CD4-positive, alpha-beta T cell treated with Interleukin-12 subunit alpha and Interleukin-12 subunit beta, for 1 hour (primary cell): ENCODE measurements at regions not wholly inside any gene's neighbourhood (a gene's known extent, or its start where the extent isn't known, plus 50 kb on each side); places are given as distances from the start of the nearest gene placed in this dataset.
"Not testable (repeated sequence)": the region's sequence is repeated elsewhere in the genome, so short reads cannot be mapped to it uniquely, and the experiment has no call there.

ENCODE experiments used
- DNase-seq: peaks from one replicate; pipeline ENCODE4 v3.0.0-alpha.2; 2020

DNA sequence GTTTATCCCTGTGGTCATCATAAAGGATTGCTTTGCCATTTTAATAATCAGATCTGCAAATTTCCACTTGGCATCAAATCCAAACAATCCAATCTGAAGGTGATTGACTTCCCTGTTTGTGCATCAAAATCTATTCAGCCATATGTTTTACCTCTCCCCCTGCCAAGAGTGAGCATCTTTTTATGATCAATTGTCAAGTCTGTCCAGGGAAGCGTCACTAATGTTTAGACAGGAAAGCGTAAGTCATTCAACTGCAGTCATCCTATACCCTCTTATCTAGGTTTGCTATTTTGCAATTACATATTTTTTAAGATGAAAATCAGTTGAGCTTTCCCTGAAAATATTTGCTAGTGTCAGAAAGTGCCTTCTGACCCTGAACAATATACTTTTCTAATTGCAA, 1224.1 kb upstream of the SEL1L start:
- DNase-seq, result no peak

DNA sequence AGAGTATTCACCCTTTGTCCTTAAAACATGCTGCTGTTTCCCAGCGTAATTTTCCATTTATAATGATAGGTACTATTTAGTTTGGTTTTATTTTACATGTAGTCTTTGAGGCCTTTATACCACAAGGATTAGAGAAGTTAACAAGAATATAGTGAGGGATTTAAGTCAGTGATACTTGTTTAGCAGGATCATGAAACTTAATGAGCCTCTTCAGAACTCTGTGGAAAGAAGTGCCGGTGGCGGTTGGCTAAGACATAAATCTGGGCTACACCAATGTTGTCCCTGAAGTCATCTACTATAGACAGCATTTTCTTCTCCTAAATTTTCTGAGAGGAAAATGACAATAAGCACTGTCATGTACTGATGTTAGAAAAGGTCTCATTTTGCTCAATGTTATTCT, 1226.0 kb upstream of the SEL1L start:
- DNase-seq, result no peak

DNA sequence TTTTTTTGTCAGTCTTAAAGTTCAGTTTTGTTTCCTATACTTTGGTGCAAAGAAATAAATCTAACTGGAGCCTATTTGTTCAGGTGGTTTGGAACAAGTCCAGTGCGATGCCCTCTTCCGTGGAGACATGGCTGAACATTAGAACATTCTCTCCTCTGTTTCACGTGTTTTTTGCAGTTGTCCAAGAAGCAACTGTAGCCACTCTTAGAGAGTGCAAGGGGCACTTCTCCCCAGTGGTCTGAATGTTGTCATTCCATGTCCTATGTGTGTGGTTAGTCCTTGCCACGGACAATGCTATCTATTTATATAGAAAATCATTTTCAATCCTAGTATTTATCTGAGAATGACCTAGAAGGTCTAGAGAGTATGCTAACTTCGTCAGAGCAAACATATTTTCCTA, 1232.5 kb upstream of the SEL1L start:
- no peak for DNase-seq

DNA sequence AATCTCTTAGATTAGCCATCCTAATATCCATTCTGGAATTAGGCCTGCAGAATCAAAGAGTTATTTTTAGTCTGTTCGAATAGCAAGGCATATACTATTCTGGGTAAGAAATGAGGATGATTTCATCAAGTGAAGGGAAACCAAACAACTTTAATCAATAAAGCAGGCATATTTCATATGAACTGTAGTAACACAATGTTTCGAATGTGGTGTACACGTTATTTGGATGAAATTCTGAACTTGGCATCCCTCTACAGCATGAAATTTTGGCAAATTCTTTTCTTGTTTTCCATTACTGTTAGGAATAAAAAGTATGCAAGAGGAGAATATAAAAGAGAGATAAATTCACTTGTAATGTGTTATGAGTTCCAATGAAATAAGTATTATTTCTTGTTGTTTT, 1233.3 kb upstream of the SEL1L start:
- no peak for DNase-seq

DNA sequence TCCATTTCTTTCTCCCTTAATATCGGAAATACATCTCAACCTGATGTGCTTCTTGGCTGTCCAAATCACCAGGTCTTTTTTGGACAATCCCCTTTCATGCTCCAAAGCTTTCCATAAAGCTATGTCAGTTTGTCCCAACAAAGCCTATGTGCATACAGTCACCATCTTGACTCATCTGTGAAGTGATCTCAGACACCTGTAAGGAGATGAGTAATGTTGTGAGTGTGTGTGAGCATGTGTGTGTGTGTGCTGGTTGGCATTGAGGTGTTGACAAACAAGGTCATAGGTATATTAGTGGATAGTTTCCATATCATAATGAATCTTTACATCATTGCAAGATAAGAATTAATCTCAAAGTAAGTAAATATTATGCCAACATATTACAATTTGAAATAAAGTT, 1243.3 kb upstream of the SEL1L start:
- DNase-seq, result no peak

DNA sequence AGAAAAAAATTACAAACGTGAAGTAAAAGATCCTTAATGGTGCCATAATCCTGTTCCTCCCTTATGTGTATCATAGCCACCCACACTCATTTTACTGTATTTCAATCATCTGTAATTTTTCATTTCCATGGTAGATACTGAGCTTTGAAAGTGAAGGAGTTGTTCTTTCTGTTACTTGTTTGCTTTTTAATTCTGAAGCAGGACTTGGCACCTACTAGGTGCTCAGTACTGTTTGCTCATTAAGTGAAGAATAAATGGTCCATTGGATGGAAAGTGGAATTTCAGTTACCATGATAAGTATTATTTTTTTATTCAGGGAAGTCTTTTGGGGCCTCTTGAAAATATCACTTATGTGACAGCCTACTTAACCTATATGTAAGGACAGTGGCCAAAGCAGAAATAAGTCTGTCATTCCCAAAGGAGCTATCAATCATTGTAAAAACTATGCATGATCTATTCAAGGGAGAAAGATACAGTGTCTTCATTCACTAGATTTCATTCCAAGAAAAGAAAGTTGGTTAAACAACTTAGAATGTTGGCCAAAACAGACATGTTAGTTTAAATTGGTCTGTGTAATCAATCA, 1244.4 kb upstream of the SEL1L start:
- DNase-seq, result no peak

DNA sequence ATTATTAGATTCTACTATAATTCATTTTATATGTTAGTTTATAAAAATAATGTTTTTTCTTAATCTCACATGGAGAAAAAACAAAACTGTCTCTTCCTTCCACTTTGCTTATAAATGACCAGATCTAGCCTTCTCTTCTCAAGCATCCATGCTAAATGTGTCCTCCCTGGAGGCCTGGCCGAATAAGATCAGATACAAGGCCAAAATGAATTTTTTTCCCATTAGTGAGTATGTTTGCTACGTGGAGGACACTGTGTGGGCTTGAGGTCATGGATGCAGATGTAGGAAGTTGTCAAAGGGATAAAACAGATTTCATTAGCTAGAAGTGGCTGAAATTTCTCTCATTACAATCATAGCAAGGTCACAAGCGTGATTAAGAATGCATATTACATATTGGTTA, 1244.9 kb upstream of the SEL1L start:
- no peak for DNase-seq

DNA sequence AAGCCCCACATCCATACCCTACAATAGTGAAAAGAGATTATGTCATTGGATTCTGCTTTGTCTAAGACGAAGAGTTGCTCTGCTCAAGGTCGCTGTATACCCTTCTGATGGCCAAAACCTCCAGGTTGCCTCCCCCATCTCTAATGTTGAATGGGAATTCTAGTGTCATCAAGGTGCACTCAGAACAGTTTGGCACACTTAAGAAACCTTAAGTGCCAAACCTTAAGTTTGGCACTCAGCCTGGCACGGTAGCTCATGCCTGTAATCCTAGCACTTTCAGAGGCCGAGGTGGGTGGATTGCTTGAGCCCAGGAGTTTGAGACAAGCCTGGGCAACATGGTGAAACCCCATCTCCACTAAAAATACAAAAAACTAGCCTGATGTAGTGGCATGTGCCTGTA, 1245.6 kb upstream of the SEL1L start:
- no peak for DNase-seq

DNA sequence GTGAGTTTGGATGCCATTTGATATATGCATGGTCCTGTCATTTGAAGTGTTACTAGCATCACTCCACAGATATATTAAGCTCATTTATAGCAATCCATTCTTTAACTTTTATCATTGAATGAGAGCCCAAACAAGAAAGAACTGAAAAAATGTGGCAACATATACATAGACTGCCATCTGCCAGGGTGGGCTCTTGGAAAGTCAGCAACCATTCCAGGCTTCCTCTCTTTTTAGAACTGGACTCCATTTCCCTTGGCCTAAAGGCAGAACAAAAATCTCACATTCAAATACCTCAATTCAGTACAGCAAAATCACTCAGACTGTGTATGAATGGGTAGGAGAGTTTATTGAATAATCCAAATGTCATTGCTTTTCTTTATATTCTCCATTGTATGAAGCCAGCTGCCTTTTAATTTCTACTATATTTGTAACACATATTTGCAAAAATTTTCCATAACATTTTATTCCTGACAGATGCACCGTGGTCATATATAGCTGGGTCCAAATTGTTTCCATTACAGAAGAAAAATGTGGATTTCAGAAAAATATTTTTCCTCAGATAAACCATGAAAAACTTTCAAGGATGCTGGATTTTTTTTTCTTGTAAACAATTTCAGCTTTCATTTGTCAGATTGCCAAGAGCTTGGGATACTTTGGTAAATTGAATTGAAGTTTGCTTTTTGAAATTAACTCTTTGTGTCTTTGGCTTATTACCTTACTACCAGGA, 1252.3 kb upstream of the SEL1L start:
- DNase-seq, result no peak

DNA sequence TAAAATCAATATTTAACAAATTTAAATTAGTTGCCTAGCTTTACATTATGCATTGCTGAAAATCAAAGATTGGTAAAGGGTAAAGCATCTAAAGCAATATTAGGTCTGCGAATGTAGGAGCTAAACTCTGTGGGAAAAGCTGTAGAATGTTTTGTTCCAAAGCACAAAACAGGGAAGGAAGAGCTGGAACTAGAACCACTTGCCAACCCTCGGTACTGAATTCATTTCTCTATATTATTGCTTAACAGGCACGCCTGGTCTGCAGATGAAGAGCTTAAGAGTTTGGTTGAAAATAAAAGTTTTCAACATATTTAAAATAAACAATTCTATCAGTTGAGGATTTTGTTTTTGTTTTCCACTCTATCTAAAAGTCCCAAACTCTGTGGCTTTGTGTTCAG, 1252.8 kb upstream of the SEL1L start:
- no peak for DNase-seq

DNA sequence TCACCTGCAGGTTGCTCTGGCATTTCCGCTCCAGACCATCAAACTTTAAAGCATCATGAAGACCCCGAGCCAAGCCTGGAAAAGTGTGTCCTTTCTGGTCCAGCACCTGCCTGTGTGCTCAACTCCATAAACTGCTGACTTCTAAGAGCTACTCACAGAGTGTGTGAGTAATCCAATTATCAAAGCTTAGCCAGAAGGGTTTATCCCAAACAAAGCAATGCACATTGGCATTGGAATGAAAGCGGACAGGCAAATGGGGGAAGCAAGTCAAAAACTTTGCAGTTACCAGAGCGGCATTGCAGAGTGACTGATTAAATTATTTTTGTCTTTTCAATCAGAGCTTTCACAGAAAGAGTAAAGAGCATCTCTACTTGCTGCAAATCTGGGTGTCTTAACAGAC, 1262.4 kb upstream of the SEL1L start:
- no peak for DNase-seq

DNA sequence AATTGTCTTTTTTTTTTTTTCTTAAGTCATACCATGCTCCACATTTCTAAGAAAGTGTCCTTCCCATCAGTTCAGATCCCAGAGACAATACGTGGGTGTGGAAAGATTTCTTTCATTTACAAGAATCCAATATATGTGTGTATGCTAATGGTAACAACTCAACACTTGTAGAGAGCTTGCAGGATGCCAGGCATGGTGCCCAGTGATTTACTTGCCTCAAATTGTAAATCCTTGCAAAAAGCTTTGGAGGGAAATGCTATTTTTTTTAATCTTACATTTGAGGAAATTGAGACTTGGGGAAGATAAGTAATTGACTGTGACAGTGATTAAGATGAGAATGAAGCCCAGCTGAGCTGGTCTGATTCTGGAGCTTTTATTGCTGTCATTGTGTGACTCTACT, 1264.6 kb upstream of the SEL1L start:
- DNase-seq, result no peak

DNA sequence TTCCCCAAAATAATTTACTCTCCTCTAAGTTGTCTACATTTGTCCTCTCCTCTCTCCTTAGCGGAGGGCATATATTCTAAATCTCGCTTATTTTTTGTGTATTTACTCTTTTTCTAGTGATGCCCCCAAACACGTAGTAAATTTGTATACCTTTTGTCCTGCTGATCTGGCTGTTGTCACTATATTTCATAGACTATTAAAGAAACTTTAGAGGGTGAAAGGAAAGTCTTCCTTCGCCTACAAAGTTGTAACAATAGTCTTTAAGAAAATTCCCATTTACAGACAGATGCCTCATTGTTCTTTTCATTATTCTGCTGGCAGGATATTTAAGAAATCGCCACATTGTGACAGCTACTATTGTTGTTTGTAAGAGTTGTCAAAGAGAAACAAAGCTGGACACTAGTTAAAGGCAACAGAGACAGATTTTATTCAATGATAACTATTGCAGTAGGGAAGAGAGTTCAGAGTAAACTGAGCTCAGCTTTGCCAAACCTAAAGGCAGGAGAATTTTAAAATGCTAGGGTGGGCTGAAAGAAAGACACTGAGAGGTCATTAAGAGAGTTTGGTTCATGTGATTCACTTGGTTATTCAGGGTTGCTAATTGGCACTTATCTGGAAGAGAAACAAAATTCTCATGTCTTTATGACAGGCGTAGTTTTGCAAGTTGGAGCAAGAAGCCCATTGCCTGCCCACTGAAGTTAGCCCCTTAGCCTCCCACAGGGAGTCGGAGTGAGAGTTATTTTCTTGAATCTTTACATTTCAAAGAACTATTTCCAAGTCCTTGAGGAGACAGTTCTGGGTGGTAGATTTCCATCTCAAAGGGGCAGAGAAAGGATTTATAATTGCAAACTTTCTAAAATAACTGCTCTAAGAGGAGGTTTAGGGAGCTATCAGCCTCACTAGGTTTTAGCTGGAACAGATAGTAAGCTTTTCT, 1272.5 kb upstream of the SEL1L start:
- DNase-seq, result no peak

DNA sequence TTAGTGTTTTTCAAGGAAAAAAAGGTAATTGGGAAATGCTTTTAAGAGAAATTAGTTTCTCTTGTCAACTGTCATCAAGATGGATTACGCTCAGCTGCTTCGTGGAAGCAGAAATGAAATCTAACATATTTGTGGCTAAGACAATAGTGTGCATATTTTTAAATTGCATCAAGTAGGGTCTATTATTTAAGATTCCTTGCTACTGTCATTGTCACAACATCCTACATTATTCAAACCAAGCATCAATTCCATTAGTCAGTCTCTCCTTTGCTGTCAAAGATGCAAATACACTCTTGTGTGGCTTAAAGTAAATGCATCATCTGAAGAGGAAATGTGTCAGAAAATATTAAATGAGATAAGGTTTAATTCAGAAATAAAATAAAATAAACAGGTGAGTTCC, 1277.6 kb upstream of the SEL1L start:
- DNase-seq, result no peak

DNA sequence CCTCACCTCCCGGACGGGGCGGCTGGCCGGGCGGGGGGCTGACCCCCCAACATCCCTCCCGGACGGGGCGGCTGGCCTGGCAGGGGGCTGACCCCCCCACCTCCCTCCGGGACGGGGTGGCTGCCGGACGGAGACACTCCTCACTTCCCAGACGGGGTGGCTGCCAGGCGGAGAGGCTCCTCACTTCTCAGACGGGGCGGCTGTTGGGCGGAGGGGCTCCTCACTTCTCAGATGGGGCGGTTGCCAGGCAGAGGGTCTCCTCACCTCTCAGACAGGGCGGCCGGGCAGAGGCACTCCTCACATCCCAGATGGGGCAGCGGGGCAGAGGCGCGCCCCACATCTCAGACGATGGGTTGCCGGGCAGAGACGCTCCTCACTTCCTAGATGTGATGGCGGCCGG, 1280.7 kb upstream of the SEL1L start:
- DNase-seq, result not testable (repeated sequence)

DNA sequence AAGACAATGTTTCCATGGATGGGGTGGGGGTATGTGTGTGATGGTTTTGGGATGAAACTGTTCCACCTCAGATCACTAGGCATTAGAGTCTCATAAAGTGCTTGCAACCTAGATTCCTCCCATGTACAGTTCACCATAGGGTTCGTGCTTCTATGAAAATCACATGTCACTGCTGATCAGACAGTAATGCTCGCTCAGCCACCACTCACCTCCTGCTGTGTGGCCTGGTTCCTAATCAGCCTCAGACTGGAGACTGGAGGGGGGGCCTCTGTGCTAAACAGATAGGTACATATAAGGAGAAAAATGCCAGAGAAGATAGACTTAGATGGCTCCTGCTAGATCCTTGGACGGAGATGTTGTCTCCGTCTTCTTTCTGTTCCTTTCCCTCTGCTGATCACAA, 1296.9 kb upstream of the SEL1L start:
- DNase-seq, result no peak

DNA sequence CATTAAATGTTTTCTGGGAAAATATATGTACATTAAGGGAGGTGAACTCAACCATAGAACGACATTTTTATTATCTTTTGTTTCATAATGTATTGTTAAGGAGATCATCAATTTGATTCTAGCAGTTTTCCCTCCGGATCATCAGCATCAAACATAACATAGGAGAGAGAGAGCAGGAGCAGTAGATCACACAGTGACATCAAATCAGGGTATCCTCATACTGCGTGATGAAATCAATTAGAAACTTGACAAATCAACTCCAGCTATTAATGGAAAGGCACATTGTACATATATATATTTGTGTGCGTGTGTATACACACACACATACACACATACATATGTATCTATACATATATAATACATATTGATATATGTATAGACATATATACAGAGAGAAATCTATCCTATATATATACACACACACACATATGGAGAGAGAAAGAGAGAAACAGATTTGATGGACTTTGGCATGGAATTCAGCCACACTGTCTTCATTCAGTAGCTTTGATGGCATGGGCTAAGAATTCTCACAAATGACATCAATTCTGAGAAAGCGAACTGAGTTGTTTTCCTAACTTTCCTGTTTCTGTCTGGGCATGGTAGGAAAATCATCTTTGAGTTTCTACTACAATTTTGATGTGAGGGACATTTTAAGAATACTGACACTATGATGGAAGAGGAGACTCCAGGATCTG, 1302.8 kb upstream of the SEL1L start:
- no peak for DNase-seq

DNA sequence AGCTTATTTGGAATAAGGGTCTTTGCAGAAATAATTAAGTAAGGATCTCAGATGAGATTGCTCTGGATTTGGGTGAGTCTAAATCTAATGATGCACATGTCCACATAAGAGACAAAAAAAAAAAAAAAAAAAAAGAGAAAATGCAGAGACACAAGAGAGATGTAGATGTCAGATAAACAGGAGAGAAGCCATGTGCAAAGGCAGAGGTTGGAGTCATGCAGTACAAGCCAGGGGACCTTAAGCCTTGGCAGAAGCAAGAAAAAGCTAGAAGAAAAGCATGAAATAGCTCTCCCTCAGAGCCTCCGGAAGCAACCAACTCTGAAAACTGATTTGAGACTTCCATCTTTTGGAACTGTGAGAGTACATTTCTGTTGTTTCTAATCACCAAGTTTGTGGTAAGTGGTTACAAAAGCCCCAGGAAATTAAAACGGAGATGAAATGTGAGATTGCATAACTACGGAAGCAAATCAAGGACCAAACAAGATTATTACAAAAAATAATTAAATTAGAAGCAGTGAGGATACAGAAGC, 1304.0 kb upstream of the SEL1L start:
- DNase-seq, result no peak

DNA sequence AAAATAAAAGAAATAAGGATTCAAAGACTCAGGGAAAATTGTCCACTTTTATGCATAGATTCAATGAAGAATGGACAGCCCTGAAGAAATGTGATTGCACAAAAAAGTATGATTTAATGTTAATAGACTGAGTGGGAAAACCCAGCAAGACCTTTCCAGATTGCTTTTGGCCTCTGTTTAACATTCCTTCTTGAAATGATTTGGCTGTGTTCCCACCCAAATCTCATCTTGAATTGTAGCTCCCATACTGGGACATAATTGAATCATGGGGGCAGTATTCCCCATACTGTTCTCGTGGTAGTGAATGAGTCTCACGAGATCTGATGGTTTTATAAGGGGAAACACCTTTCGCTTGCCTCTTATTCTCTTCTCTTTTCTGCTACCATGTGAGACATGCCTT, 1316.9 kb upstream of the SEL1L start:
- no peak for DNase-seq

DNA sequence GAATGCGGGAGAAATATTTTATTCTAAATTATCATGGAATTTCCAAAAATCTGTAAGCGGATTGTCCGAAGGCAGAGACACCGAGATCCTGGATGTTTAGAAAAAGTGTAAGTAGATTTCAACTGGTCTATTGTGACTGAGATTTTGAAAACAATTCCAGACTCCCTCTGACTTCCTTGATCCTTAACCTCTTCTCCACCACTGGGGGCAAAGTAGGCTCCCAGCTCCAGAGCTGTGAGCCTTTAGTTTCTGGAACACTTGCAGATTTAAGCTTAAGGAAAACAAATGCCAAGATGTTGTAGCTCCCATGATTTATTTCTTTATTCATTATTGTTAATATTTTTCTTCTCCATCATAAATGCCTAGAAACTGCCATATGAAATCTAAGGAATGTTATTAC, 1320.5 kb upstream of the SEL1L start:
- no peak for DNase-seq

DNA sequence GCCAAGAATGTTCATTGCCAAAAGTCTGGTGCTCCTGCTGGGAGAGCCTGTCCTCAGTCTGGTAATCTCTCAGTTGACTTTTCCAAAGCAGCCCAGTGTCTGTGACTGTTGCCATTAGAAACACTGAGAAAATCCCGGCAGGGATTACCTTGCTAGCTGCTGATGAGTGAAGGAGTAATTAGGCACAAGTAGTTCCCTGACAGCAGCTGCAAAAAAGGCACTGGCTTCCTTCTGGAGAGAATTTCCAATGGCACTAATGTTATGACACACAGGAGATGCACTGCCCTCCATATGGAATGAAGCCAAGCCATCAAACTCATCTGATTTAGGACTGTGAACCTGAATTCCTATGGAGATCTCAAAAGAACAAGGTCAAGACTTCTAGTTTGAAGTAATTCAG, 1321.2 kb upstream of the SEL1L start:
- DNase-seq, result no peak

DNA sequence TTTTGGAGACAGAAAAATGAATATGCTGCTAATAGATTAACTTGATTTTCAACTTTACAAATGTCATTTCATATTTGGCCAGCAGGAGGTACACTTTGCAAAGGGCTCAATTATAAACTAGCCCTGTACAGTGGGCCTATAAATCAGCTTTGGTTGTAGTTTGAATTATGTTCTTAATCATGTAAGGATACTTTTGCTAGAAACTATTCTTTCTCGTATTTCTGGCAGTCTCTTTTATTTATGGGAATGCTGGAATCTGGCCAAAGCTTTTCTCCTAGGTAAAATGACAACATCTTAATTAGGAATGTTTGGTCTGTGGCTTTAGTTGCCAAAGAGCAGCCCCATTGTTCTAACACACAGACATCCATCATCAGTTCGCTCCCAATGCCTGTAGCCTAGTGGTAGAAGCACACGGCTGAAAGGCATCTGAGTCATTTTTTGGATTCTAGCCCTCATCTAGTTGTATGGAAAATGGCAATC, 1322.3 kb upstream of the SEL1L start:
- no peak for DNase-seq

DNA sequence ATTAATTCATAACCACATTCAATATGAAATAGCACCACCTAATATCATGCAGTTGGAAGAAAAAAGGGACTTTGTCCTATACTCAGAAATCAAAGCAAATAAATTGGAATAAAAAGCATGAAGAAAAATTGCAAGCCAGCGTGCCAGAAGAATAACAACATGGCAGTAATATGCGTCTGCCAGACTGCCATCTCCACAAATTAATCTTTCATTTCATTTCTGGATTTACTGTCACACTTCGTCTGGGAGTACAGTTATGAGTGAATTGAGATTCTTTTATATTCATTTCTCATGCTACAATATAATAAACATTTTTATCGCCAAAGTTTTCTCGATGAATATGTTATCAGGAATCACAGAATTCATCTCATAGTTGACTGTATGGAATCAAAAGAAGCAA, 1327.7 kb upstream of the SEL1L start:
- no peak for DNase-seq
